GM18907 (cell line): ENCODE measurements at regions not wholly inside any gene's neighbourhood (a gene's known extent, or its start where the extent isn't known, plus 50 kb on each side); places are given as distances from the start of the nearest gene placed in this dataset.

ENCODE experiments used
- ATAC-seq: cut with Tn5 transposase; IDR thresholded peaks from one replicate; pipeline ENCODE4 v1.9.1; 2021; ENCODE audit warnings: mild to moderate bottlenecking, moderate library complexity; ENCODE audit not compliant: unreplicated experiment

GRCh38 chr1:59162665-59163064, 134.2 kb upstream of the FGGY start:
- no peak for ATAC-seq

GRCh38 chr1:59163268-59164092, 133.4 kb upstream of the FGGY start:
- ATAC-seq: no peak

GRCh38 chr1:59164371-59164770, 132.5 kb upstream of the FGGY start:
- ATAC-seq: no peak

- ATAC-seq: no peak
These were observed 131.5 kb upstream of the FGGY start for GRCh38 chr1:59165353-59165752.

GRCh38 chr1:59169703-59170102, 127.2 kb upstream of the FGGY start:
- no peak for ATAC-seq

GRCh38 chr1:59170659-59171058, 126.2 kb upstream of the FGGY start:
- no peak for ATAC-seq

- no peak for ATAC-seq
These were observed 125.1 kb upstream of the FGGY start for GRCh38 chr1:59171788-59172187.

- no peak for ATAC-seq
These were observed 124.2 kb upstream of the FGGY start for GRCh38 chr1:59172693-59173092.

GRCh38 chr1:59173721-59174120, 123.2 kb upstream of the FGGY start:
- no peak for ATAC-seq

GRCh38 chr1:59176471-59176870, 120.4 kb upstream of the FGGY start:
- no peak for ATAC-seq

- no peak for ATAC-seq
These were observed 119.1 kb upstream of the FGGY start for GRCh38 chr1:59177756-59178155.

- no peak for ATAC-seq
These were observed 118.3 kb upstream of the FGGY start for GRCh38 chr1:59178339-59179187.

GRCh38 chr1:59179673-59180072, 117.2 kb upstream of the FGGY start:
- ATAC-seq: no peak

- ATAC-seq: no peak
These were observed 116.2 kb upstream of the FGGY start for GRCh38 chr1:59180735-59181134.

- no peak for ATAC-seq
These were observed 113.1 kb upstream of the FGGY start for GRCh38 chr1:59183749-59184317.

- ATAC-seq: no peak
These were observed 112.5 kb upstream of the FGGY start for GRCh38 chr1:59184365-59184905.

GRCh38 chr1:59185163-59185860, 111.6 kb upstream of the FGGY start:
- no peak for ATAC-seq

GRCh38 chr1:59186656-59187055, 110.2 kb upstream of the FGGY start:
- ATAC-seq: no peak

- ATAC-seq: no peak
These were observed 108.3 kb upstream of the FGGY start for GRCh38 chr1:59188413-59189213.
